ENCODE measurements at regions not wholly inside any gene's neighbourhood (a gene's known extent, or its start where the extent isn't known, plus 50 kb on each side); places are given as distances from the start of the nearest gene placed in this dataset.

GRCh38 chr2:3944841-3945240 is 241.5 kb downstream of the DCDC2C start:
- in situ Hi-C loops (cut with HindIII; ENCODE audit: extremely low pct_ligation_motif_present, low pct_unique_long_range_greater_than_20kb) (no loop called here), intact Hi-C loops (cut with micrococcal nuclease; ENCODE audit: unreplicated experiment) (no loop called here)
- Histone ChIP-seq H2AFZ (ENCODE audit: low read length) (no peak overlapping the region), H4K20me1 (ENCODE audit: insufficient read depth, low read length) (no peaks in the 10 kb centered on the region), H3K27me3 (ENCODE audit: control insufficient read depth in 1 of 2, insufficient read depth in 2 of 2, low read length in 2 of 2) (peaks cover 0 to 8% of the 10 kb centered on the region in 2 experiments; a peak in 2 of 5 replicates), H3K4me1 (ENCODE audit: insufficient read depth, low read length) (no peaks in the 10 kb centered on the region), H3K36me3 (replicated peaks in 1 of 2; ENCODE audit: control insufficient read depth in 1 of 2, insufficient read depth in 2 of 2, low read length in 2 of 2) (no peaks in the 10 kb centered on the region), H3K9ac (ENCODE audit: insufficient read depth, low read depth, low read length) (no peak overlapping the region), H3K4me3 (replicated peaks in 1 of 3; ENCODE audit: insufficient read depth in 1 of 3, low read depth in 2 of 3, low read length in 3 of 3) (no peak overlapping the region), H3K4me2 (ENCODE audit: low read depth, low read length) (no peak overlapping the region), H3K79me2 (ENCODE audit: insufficient read depth, low read length) (no peaks in the 10 kb centered on the region), H3K27ac (ENCODE audit: extremely low read length, insufficient read depth, low read length) (no peak overlapping the region), H3K9me3 (ENCODE audit: low read length) (no peaks in the 10 kb centered on the region)
- ChIA-PET CTCF (ENCODE audit: low intra/inter-chr PET ratio, low total read pairs) (no interaction called here), POLR2A (no interaction called here)
- TF ChIP-seq ZBTB38 (CRISPR knock-in tag; IDR thresholded peaks at IDR 0.05) (no peak), ZNF431 (CRISPR knock-in tag; IDR thresholded peaks at IDR 0.05; ENCODE audit: borderline replicate concordance, low read depth) (no peak), TAF15 (IDR thresholded peaks at IDR 0.05; ENCODE audit: low read depth, low read length, poor library complexity, severe bottlenecking) (no peak), HOXD1 (CRISPR knock-in tag; IDR thresholded peaks at IDR 0.05) (no peak), U2AF1 (optimal IDR thresholded peaks at IDR 0.05; ENCODE audit: low read depth, low read length) (no peak)
- 1% methylated on average over 3 of the region's 3 CpGs for WGBS (ENCODE audit: low lambda C conversion rate)
- DNase-seq (ENCODE audit: low spot score) (no peak), ATAC-seq (no peak), FAIRE-seq (no peak)
- no TSS peak for BruUV-seq (replicated peaks)

DNA sequence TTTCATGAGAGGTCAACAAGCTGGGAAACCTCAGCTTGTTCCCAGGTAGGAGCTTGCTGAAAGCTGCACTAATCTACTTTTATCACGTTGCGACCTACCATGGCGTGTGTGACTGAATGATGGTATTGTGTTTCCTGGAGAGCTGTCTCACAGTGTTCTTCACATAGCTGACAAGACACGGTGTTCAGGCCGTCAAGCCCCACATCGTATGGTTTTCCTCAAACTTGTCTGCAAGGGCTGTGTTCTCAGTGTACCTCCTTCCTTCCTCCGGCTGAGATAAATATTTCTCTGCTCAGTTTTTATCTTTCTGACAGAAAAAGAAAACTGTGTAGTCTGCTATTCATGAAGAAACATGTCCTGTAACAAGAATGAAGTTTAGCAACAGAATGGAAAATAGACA is 244.8 kb downstream of the DCDC2C start:
- DNase-seq (ENCODE audit: low spot score): no peak
- Histone ChIP-seq H3K4me2 (ENCODE audit: low read depth, low read length) (no peak overlapping the region), H3K9me3 (ENCODE audit: low read length) (no peaks in the 10 kb centered on the region), H4K20me1 (ENCODE audit: insufficient read depth, low read length) (no peaks in the 10 kb centered on the region), H3K9ac (ENCODE audit: insufficient read depth, low read depth, low read length) (no peak overlapping the region), H3K27ac (ENCODE audit: extremely low read length, insufficient read depth, low read length) (no peak overlapping the region), H3K4me1 (ENCODE audit: insufficient read depth, low read length) (no peaks in the 10 kb centered on the region), H3K79me2 (ENCODE audit: insufficient read depth, low read length) (no peaks in the 10 kb centered on the region), H3K27me3 (ENCODE audit: control insufficient read depth in 1 of 2, insufficient read depth in 2 of 2, low read length in 2 of 2) (peaks cover 0 to 14% of the 10 kb centered on the region in 2 experiments; a peak in 2 of 5 replicates), H3K36me3 (replicated peaks in 1 of 2; ENCODE audit: control insufficient read depth in 1 of 2, insufficient read depth in 2 of 2, low read length in 2 of 2) (no peaks in the 10 kb centered on the region), H2AFZ (ENCODE audit: low read length) (no peak overlapping the region), H3K4me3 (replicated peaks in 1 of 3; ENCODE audit: insufficient read depth in 1 of 3, low read depth in 2 of 3, low read length in 3 of 3) (no peak overlapping the region)
- in situ Hi-C loops (cut with HindIII; ENCODE audit: extremely low pct_ligation_motif_present, low pct_unique_long_range_greater_than_20kb): no loop called here
- FAIRE-seq: no peak
- 17% methylated on average over 7 of the region's 7 CpGs for WGBS (ENCODE audit: low lambda C conversion rate)
- ChIA-PET CTCF (ENCODE audit: low intra/inter-chr PET ratio, low total read pairs) (no interaction called here), POLR2A (no interaction called here)
- no TSS peak for BruUV-seq (replicated peaks)
- ATAC-seq: no peak
- intact Hi-C loops (cut with micrococcal nuclease; ENCODE audit: unreplicated experiment): no loop called here
- TF ChIP-seq SIN3B (IDR thresholded peaks at IDR 0.05; ENCODE audit: low read length): no peak
- TF ChIP-seq KLF13 (CRISPR knock-in tag; IDR thresholded peaks at IDR 0.05): no peak
- TF ChIP-seq ZNF563 (CRISPR knock-in tag; IDR thresholded peaks at IDR 0.05): no peak
- no peak for TF ChIP-seq ZC3H4 (CRISPR knock-in tag; IDR thresholded peaks at IDR 0.05; ENCODE audit: borderline replicate concordance)
- TF ChIP-seq, protein P1, sequence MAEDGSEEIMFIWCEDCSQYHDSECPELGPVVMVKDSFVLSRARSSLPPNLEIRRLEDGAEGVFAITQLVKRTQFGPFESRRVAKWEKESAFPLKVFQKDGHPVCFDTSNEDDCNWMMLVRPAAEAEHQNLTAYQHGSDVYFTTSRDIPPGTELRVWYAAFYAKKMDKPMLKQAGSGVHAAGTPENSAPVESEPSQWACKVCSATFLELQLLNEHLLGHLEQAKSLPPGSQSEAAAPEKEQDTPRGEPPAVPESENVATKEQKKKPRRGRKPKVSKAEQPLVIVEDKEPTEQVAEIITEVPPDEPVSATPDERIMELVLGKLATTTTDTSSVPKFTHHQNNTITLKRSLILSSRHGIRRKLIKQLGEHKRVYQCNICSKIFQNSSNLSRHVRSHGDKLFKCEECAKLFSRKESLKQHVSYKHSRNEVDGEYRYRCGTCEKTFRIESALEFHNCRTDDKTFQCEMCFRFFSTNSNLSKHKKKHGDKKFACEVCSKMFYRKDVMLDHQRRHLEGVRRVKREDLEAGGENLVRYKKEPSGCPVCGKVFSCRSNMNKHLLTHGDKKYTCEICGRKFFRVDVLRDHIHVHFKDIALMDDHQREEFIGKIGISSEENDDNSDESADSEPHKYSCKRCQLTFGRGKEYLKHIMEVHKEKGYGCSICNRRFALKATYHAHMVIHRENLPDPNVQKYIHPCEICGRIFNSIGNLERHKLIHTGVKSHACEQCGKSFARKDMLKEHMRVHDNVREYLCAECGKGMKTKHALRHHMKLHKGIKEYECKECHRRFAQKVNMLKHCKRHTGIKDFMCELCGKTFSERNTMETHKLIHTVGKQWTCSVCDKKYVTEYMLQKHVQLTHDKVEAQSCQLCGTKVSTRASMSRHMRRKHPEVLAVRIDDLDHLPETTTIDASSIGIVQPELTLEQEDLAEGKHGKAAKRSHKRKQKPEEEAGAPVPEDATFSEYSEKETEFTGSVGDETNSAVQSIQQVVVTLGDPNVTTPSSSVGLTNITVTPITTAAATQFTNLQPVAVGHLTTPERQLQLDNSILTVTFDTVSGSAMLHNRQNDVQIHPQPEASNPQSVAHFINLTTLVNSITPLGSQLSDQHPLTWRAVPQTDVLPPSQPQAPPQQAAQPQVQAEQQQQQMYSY (CRISPR knock-in tag; IDR thresholded peaks at IDR 0.05): no peak
- TF ChIP-seq HDAC6 (IDR thresholded peaks at IDR 0.05; ENCODE audit: low read depth, low read length): no peak
- no peak for TF ChIP-seq ZKSCAN5 (CRISPR knock-in tag; IDR thresholded peaks at IDR 0.05)
- TF ChIP-seq ETV6 (CRISPR knock-in tag; conservative IDR thresholded peaks at IDR 0.05): no peak
- TF ChIP-seq, protein P2, sequence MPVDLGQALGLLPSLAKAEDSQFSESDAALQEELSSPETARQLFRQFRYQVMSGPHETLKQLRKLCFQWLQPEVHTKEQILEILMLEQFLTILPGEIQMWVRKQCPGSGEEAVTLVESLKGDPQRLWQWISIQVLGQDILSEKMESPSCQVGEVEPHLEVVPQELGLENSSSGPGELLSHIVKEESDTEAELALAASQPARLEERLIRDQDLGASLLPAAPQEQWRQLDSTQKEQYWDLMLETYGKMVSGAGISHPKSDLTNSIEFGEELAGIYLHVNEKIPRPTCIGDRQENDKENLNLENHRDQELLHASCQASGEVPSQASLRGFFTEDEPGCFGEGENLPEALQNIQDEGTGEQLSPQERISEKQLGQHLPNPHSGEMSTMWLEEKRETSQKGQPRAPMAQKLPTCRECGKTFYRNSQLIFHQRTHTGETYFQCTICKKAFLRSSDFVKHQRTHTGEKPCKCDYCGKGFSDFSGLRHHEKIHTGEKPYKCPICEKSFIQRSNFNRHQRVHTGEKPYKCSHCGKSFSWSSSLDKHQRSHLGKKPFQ (CRISPR knock-in tag; IDR thresholded peaks at IDR 0.05; ENCODE audit: insufficient replicate concordance): no peak
- TF ChIP-seq SMYD3 (CRISPR knock-in tag; IDR thresholded peaks at IDR 0.05): no peak
- no peak for TF ChIP-seq ZNF839 (CRISPR knock-in tag; IDR thresholded peaks at IDR 0.05; ENCODE audit: borderline replicate concordance)
